ENCODE measurements at regions not wholly inside any gene's neighbourhood (a gene's known extent, or its start where the extent isn't known, plus 50 kb on each side); places are given as distances from the start of the nearest gene placed in this dataset.

DNA sequence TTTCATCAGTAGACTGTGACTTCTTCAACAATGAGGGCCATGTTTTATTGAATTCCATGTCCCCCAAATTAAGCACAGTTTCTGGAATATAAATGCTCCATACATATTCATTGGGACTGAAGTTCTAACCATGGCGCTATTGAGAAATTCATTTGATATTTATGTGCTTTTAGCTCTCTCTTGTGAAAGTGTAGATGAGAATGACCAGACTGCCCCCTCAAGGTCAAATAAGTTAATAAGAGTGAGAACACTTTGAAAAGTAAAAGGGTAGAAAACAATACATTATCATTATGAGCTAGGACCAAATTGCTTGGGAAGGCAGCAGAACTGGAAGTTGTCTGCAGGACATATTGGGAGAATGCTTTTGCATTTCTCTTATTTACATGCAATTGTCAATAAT, 597.9 kb downstream of the EPM2A start:
- ChIA-PET POLR2A (ENCODE audit: low non-redundant PET) (no interaction called here), CTCF (interaction anchor here (1.1 kb wide), 1 partner anchor 216 kb away, joined by 3 read pairs; no protein-coding TSS in a partner anchor)
- TF ChIP-seq, protein P1, sequence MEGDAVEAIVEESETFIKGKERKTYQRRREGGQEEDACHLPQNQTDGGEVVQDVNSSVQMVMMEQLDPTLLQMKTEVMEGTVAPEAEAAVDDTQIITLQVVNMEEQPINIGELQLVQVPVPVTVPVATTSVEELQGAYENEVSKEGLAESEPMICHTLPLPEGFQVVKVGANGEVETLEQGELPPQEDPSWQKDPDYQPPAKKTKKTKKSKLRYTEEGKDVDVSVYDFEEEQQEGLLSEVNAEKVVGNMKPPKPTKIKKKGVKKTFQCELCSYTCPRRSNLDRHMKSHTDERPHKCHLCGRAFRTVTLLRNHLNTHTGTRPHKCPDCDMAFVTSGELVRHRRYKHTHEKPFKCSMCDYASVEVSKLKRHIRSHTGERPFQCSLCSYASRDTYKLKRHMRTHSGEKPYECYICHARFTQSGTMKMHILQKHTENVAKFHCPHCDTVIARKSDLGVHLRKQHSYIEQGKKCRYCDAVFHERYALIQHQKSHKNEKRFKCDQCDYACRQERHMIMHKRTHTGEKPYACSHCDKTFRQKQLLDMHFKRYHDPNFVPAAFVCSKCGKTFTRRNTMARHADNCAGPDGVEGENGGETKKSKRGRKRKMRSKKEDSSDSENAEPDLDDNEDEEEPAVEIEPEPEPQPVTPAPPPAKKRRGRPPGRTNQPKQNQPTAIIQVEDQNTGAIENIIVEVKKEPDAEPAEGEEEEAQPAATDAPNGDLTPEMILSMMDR (conservative IDR thresholded peaks at IDR 0.05; ENCODE audit: low read depth): no peak
- H3K27ac ChIP-seq: no peak overlapping the region
- DNase-seq (ENCODE audit: low spot score): no peak

DNA sequence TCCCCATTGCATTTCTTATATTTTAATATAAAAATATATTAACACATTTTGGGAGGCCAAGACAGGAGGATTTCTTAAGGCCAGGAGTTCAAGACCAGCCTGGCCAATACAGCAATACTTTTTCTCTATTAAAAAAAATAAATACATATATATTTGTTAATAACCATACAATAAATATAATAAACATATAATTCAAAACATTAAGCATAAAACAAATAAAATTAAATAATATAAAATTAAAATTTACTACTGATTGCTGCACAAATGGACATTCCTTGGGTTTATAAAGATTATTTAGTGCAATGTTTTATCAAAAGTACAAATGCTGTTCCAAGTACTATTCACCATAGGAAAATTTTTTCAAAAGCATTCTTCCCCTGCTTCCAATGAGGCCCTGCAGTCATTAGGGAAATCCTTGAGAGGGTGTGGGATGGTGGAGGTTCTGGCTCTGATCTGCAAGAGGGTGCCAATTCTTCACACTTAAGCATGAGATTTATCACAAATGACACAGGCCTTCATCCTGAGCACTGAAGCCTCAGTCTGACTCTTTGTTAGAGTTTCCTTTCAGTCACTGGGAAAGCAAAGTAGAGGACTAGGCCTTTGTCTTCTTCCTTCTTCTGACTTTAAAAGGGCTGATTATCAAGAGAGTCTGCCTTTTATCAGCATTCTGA, 596.7 kb downstream of the EPM2A start:
- POLR2A ChIA-PET (ENCODE audit: low non-redundant PET): no interaction called here
- TF ChIP-seq, protein P1 (conservative IDR thresholded peaks at IDR 0.05; ENCODE audit: low read depth): no peak
- CTCF ChIA-PET: interaction anchor here (1.0 kb wide), 1 partner anchor 22 kb away, joined by 3 read pairs; no protein-coding TSS in a partner anchor
- DNase-seq (ENCODE audit: low spot score): no peak
- no peak overlapping the region for H3K27ac ChIP-seq

DNA sequence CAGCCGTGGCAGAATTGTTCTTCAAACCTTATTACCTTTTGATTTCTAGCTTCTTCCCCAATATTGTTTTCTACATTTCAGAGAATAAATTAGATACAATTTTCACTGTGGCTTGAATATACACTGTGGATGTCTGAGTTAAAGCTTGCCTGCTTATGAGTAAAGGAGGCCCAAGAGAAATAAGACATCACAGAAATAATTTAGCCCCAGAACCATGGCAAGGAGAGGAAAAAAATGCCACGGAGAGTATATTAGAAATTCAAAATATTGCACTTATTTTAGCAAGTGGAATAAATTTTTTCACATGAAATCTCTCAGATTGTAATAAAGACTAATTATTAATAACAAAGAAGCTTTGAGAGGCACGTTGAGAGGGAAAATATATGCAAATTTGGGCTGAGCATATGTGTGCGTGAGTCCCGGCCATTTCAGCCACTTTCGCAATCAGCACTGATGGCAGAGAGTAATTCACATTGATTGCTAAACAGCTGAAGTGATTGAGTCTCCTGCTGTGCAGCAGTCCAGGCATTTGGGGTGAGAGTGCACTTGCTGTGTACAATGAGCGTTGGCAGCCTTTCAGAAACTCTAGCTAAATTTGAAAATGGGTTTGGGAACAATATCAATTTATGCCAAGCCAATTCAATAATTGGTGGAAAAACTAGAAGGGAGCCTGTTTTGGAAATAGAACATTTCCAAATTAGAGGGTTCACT, 596.0 kb downstream of the EPM2A start:
- ChIA-PET CTCF (interaction anchor here (1.0 kb wide), 1 partner anchor 21 kb away, joined by 3 read pairs; no protein-coding TSS in a partner anchor), POLR2A (ENCODE audit: low non-redundant PET) (no interaction called here)
- no peak for DNase-seq (ENCODE audit: low spot score)
- TF ChIP-seq, protein P1 (conservative IDR thresholded peaks at IDR 0.05; ENCODE audit: low read depth): no peak
- no peak overlapping the region for H3K27ac ChIP-seq

DNA sequence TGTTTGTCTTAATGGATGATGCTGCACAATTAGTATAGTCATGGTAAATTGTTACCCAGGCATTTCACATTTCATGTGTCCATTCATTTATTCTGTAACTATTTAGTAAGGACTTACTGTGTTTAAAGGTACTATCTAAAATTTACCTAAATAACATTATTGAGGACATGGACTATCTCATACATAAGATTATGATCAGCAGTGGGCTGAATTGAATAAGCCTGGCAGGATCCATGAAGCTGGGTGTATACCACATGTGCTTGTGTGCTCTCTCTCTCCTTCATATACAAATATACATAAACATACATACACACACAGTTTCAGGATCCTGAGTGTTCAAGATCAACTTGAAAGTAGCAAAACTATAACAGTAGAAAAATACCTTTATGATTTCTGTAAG, 595.4 kb downstream of the EPM2A start:
- H3K27ac ChIP-seq: no peak overlapping the region
- POLR2A ChIA-PET (ENCODE audit: low non-redundant PET): no interaction called here
- CTCF ChIA-PET: interaction anchor here (1.0 kb wide), 1 partner anchor 21 kb away, joined by 3 read pairs; no protein-coding TSS in a partner anchor
- DNase-seq (ENCODE audit: low spot score): no peak
- TF ChIP-seq, protein P1 (conservative IDR thresholded peaks at IDR 0.05; ENCODE audit: low read depth): no peak

DNA sequence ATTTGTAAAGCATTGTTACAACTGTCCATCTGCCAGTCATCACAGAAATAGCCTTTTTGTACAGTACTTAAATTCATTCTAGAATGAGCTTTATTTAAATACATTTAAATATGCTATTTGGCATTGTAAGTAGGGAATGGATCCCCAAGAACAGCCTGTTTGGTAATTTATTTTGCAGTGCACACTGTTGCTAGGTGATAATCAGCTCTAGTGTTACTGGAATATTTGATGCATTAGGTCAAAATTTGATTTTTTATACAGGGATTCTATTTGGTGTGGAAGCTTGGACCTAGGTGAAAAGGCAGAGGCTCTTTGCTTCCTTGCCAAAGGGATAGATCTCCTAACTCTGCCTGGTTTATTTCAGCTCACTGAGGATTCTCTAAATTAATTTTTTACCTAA, 593.7 kb downstream of the EPM2A start:
- H3K27ac ChIP-seq: no peak overlapping the region
- TF ChIP-seq, protein P1 (conservative IDR thresholded peaks at IDR 0.05; ENCODE audit: low read depth): no peak
- DNase-seq (ENCODE audit: low spot score): no peak
- ChIA-PET CTCF (no interaction called here), POLR2A (ENCODE audit: low non-redundant PET) (no interaction called here)

DNA sequence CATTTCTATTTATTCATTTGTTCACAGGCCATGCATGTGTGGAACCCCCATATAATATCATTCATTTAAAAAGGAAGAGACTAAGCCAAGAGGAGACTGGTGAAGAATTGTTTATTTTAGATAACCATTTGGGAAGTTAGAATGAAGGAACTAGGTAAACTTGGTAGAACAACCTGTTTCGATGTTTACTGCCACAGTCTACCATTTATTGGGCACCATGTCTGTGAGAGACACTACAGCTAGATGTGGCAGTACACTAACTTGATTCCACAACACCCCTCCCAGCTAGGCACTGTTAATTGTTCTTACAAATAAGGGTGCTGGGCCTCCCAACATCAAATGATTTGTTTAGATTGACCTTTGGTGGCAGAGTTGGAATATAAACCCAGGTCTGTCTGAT, 592.4 kb downstream of the EPM2A start:
- CTCF ChIA-PET: interaction anchor here (0.6 kb wide), 1 partner anchor 311 kb away, joined by 3 read pairs; no protein-coding TSS in a partner anchor
- POLR2A ChIA-PET (ENCODE audit: low non-redundant PET): no interaction called here
- H3K27ac ChIP-seq: no peak overlapping the region
- DNase-seq (ENCODE audit: low spot score): no peak
- TF ChIP-seq, protein P1 (conservative IDR thresholded peaks at IDR 0.05; ENCODE audit: low read depth): no peak

All from RWPE1 (cell line).